HEK293 (cell line): ENCODE measurements at regions not wholly inside any gene's neighbourhood (a gene's known extent, or its start where the extent isn't known, plus 50 kb on each side); places are given as distances from the start of the nearest gene placed in this dataset.
"Not testable (repeated sequence)": the region's sequence is repeated elsewhere in the genome, so short reads cannot be mapped to it uniquely, and the experiment has no call there.

Source experiments
- CTCF ChIP-seq: fragments of 450-650 bp; formaldehyde crosslinking; IDR thresholded peaks from 2 replicates; pipeline ENCODE4 v1.5.1; 2016; ENCODE audit warnings: missing biosample characterization, missing genetic modification characterization
- MZF1 ChIP-seq: fragments of 450-650 bp; formaldehyde crosslinking; IDR thresholded peaks from 2 replicates; pipeline ENCODE4 v1.5.1; 2017; ENCODE audit warnings: missing biosample characterization, missing genetic modification characterization, borderline replicate concordance
- TSHZ1 ChIP-seq: fragments of 450-650 bp; formaldehyde crosslinking; IDR thresholded peaks from 2 replicates; pipeline ENCODE4 v1.5.1; 2016; ENCODE audit warnings: missing biosample characterization, missing genetic modification characterization, borderline replicate concordance
- ZBTB1 ChIP-seq: fragments of 450-650 bp; formaldehyde crosslinking; IDR thresholded peaks from 2 replicates; pipeline ENCODE4 v1.5.1; 2016; ENCODE audit warnings: missing biosample characterization, missing genetic modification characterization
- ZNF514 ChIP-seq: fragments of 450-650 bp; formaldehyde crosslinking; IDR thresholded peaks from 2 replicates; pipeline ENCODE4 v1.5.1; 2016; ENCODE audit warnings: missing biosample characterization, missing genetic modification characterization
- ZNF660 ChIP-seq: fragments of 450-650 bp; IDR thresholded peaks from 2 replicates; pipeline ENCODE4 v1.5.1; 2018; ENCODE audit warnings: missing biosample characterization, mild to moderate bottlenecking, missing genetic modification characterization

GRCh38 chr15:20305912-20306311, 235.7 kb downstream of the GOLGA6L6 start:
- not testable (repeated sequence) for TF ChIP-seq CTCF (tag by site-specific recombination); MZF1 (tag by site-specific recombination); ZBTB1 (tag by site-specific recombination); TSHZ1 (tag by site-specific recombination); ZNF660; ZNF514
